ENCODE measurements at regions not wholly inside any gene's neighbourhood (a gene's known extent, or its start where the extent isn't known, plus 50 kb on each side); places are given as distances from the start of the nearest gene placed in this dataset.

DNA sequence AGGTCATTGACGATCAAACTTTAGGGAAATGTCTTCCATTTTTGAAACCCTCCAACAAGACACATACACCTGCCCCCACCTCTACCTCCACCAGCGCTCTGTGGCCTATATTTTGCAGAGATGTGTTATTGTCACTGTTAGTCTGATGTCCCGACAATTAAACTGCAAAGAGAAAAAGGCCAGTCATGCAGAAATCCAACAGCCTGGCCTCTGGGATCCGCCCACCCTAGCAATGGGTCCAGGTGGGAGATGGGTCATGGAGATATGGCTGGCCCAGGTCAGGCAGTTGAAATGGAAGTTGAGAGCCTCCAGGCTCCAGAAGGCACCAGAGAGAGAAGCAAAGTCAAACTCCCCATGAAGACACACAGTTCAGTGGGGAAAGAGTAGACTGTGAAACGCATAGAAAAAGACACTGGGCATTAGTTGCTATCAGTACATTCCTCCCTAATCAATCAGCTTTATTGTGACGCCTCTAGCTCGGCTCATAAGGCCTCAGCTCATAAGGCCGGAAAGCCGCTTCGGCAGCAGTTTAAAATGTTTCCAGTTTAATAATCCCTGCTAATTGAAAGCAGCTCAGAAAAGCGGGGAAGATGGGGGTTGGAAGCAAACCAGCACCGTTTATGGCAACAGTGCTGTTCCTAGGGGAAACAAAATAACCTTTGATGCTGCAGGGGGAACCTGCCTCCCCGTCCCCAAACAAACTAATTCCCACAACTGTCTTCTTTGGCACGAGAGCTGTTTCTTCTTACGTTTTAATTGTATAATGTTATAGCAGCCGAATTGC is 239.7 kb upstream of the ZNF507 start:
- Histone ChIP-seq H3K36me3 (ENCODE audit: control insufficient read depth in 2 of 2, extremely low read depth in 1 of 2, insufficient read depth in 2 of 2, low read length in 2 of 2) (no peaks in the 10 kb centered on the region), H3K9me1 (ENCODE audit: control insufficient read depth, extremely low read depth, insufficient read depth, low read length) (no peaks in the 10 kb centered on the region), H3K27me3 (ENCODE audit: control insufficient read depth, extremely low read depth, insufficient read depth, low read length) (no peaks in the 10 kb centered on the region), H4K20me1 (ENCODE audit: control insufficient read depth, extremely low read depth, insufficient read depth, low read length) (no peaks in the 10 kb centered on the region), H3K4me3 (ENCODE audit: control insufficient read depth in 2 of 3, extremely low read depth in 1 of 3, insufficient read depth in 2 of 3, low read depth in 1 of 3, low read length in 3 of 3) (no peak overlapping the region), H3K27ac (ENCODE audit: control insufficient read depth, insufficient read depth, low read length) (no peak overlapping the region), H2AFZ (ENCODE audit: control insufficient read depth, low read length) (no peak overlapping the region), H3K9ac (ENCODE audit: control insufficient read depth, extremely low read depth, insufficient read depth, low read length) (no peak overlapping the region), H3K79me2 (ENCODE audit: control insufficient read depth, insufficient read depth, low read length) (no peaks in the 10 kb centered on the region), H3K4me1 (ENCODE audit: control insufficient read depth, extremely low read depth, insufficient read depth, low read length) (no peaks in the 10 kb centered on the region), H3K4me2 (ENCODE audit: control insufficient read depth, extremely low read depth, insufficient read depth, low read depth, low read length) (no peak overlapping the region), H3K9me3 (ENCODE audit: control insufficient read depth, low read depth, low read length) (peaks cover 9% of the 10 kb centered on the region)
- dilution Hi-C loops (cut with MboI; ENCODE audit: extremely low pct_ligation_motif_present, low sequenced_read_pairs) = no loop called here
- FAIRE-seq = no peak
- no peak for TF ChIP-seq EZH2 (IDR thresholded peaks at IDR 0.05; ENCODE audit: low read length)
- no peak for TF ChIP-seq CTCF (optimal IDR thresholded peaks at IDR 0.05 in 1 of 3, IDR thresholded peaks at IDR 0.05 in 1 of 3, conservative IDR thresholded peaks at IDR 0.05 in 1 of 3; ENCODE audit: extremely low read depth in 1 of 3, insufficient read depth in 2 of 3, low read length in 3 of 3)
- no peak for DNase-seq (ENCODE audit: low read depth, low spot score)

DNA sequence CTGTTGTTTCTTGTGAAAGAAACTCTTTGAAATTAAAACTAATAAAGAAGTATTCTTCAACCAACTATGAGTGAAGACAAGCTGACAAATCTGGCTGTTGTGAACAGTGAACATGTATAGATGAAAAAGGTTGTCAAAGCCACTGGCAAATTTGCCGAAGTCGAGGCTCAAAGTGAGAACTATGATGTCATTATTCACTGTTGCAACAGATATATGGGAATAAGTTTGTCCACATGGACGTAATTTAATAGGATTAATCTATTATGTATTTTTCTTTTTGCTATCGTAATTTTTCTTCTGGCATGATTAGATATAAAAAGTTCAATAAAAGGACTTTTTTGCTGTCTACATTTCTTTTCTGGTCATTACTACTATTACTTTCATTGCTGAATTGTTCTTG is 223.2 kb upstream of the ZNF507 start:
- no peaks in the 10 kb centered on the region for H3K79me2 ChIP-seq (ENCODE audit: control insufficient read depth, insufficient read depth, low read length)
- no peak overlapping the region for H3K27ac ChIP-seq (ENCODE audit: control insufficient read depth, insufficient read depth, low read length)
- dilution Hi-C loops (cut with MboI; ENCODE audit: extremely low pct_ligation_motif_present, low sequenced_read_pairs) = no loop called here
- H3K36me3 ChIP-seq (ENCODE audit: control insufficient read depth in 2 of 2, extremely low read depth in 1 of 2, insufficient read depth in 2 of 2, low read length in 2 of 2) = no peaks in the 10 kb centered on the region
- no peaks in the 10 kb centered on the region for H3K9me1 ChIP-seq (ENCODE audit: control insufficient read depth, extremely low read depth, insufficient read depth, low read length)
- H2AFZ ChIP-seq (ENCODE audit: control insufficient read depth, low read length) = no peak overlapping the region
- H3K4me3 ChIP-seq (ENCODE audit: control insufficient read depth in 2 of 3, extremely low read depth in 1 of 3, insufficient read depth in 2 of 3, low read depth in 1 of 3, low read length in 3 of 3) = no peak overlapping the region
- peaks cover 2% of the 10 kb centered on the region for H3K9me3 ChIP-seq (ENCODE audit: control insufficient read depth, low read depth, low read length)
- FAIRE-seq = no peak
- no peak for TF ChIP-seq EZH2 (IDR thresholded peaks at IDR 0.05; ENCODE audit: low read length)
- no peak for TF ChIP-seq CTCF (optimal IDR thresholded peaks at IDR 0.05 in 1 of 3, IDR thresholded peaks at IDR 0.05 in 1 of 3, conservative IDR thresholded peaks at IDR 0.05 in 1 of 3; ENCODE audit: extremely low read depth in 1 of 3, insufficient read depth in 2 of 3, low read length in 3 of 3)
- H3K4me2 ChIP-seq (ENCODE audit: control insufficient read depth, extremely low read depth, insufficient read depth, low read depth, low read length) = no peak overlapping the region
- no peak overlapping the region for H3K9ac ChIP-seq (ENCODE audit: control insufficient read depth, extremely low read depth, insufficient read depth, low read length)
- H3K4me1 ChIP-seq (ENCODE audit: control insufficient read depth, extremely low read depth, insufficient read depth, low read length) = no peaks in the 10 kb centered on the region
- H4K20me1 ChIP-seq (ENCODE audit: control insufficient read depth, extremely low read depth, insufficient read depth, low read length) = no peaks in the 10 kb centered on the region
- no peak for DNase-seq (ENCODE audit: low read depth, low spot score)
- no peaks in the 10 kb centered on the region for H3K27me3 ChIP-seq (ENCODE audit: control insufficient read depth, extremely low read depth, insufficient read depth, low read length)

All from keratinocyte (primary cell).